H9 (cell line): ENCODE measurements at regions not wholly inside any gene's neighbourhood (a gene's known extent, or its start where the extent isn't known, plus 50 kb on each side); places are given as distances from the start of the nearest gene placed in this dataset.

Experiments
- DNase-seq: peaks from one replicate; pipeline ENCODE4 v3.0.0-alpha.2; 2017
- H2AFZ ChIP-seq: one replicate; pipeline ENCODE4 v1.6.1; 2013; ENCODE audit warnings: mild to moderate bottlenecking, low read length, control low read depth, moderate library complexity
- H2AK5ac ChIP-seq: 2 replicates; pipeline ENCODE4 v1.6.1; 2013; ENCODE audit warnings: low read length, control low read depth, mixed read lengths; ENCODE audit not compliant: insufficient read length
- H2BK120ac ChIP-seq: one replicate; pipeline ENCODE4 v1.6.1; 2013; ENCODE audit warnings: low read depth, mild to moderate bottlenecking, low read length, control low read depth, inconsistent platforms; ENCODE audit not compliant: poor library complexity, severe bottlenecking
- H2BK12ac ChIP-seq: 2 replicates; pipeline ENCODE4 v1.6.1; 2013; ENCODE audit warnings: low read length, control low read depth, mixed read lengths, low read depth; ENCODE audit not compliant: insufficient read length
- H2BK15ac ChIP-seq: 2 replicates; pipeline ENCODE4 v1.6.1; 2013; ENCODE audit warnings: low read depth, low read length, control low read depth
- H2BK20ac ChIP-seq: one replicate; pipeline ENCODE4 v1.6.1; 2013; ENCODE audit warnings: low read depth, mild to moderate bottlenecking, low read length, control low read depth, inconsistent platforms; ENCODE audit not compliant: poor library complexity, severe bottlenecking
- H2BK5ac ChIP-seq: 2 replicates; pipeline ENCODE4 v1.6.1; 2013; ENCODE audit warnings: low read length, control low read depth, mixed read lengths; ENCODE audit not compliant: insufficient read length
- H3K14ac ChIP-seq: 2 replicates; pipeline ENCODE4 v1.6.1; 2013; ENCODE audit warnings: low read length, control low read depth; ENCODE audit not compliant: insufficient read depth
- H3K18ac ChIP-seq: 2 replicates; pipeline ENCODE4 v1.6.1; 2013; ENCODE audit warnings: low read depth, mild to moderate bottlenecking, mixed read lengths, low read length, control low read depth; ENCODE audit not compliant: insufficient read length
- H3K23ac ChIP-seq: 2 replicates; pipeline ENCODE4 v1.6.1; 2013; ENCODE audit warnings: low read length, control low read depth, mixed read lengths, low read depth; ENCODE audit not compliant: insufficient read length
- H3K23me2 ChIP-seq: 2 replicates; pipeline ENCODE4 v1.6.1; 2013; ENCODE audit warnings: low read depth, mild to moderate bottlenecking, mixed read lengths, low read length, control low read depth; ENCODE audit not compliant: insufficient read length, poor library complexity, severe bottlenecking
- H3K27ac ChIP-seq: 2 replicates; pipeline ENCODE4 v1.5.1; 2013; ENCODE audit warnings: low read length, control low read depth, mixed read lengths, low read depth; ENCODE audit not compliant: insufficient read length
- H3K27me3 ChIP-seq: 2 replicates; pipeline ENCODE4 v1.6.1; 2013; ENCODE audit warnings: low read length, control low read depth, inconsistent platforms; ENCODE audit not compliant: insufficient read depth
- H3K4ac ChIP-seq: 2 replicates; pipeline ENCODE4 v1.6.1; 2013; ENCODE audit warnings: low read depth, mild to moderate bottlenecking, control low read depth, inconsistent platforms, low read length, moderate library complexity
- H3K4me1 ChIP-seq: 2 replicates; pipeline ENCODE4 v1.6.1; 2013; ENCODE audit warnings: low read length, control low read depth, inconsistent platforms; ENCODE audit not compliant: insufficient read depth
- H3K4me2 ChIP-seq: 2 replicates; pipeline ENCODE4 v1.6.1; 2013; ENCODE audit warnings: low read length, control low read depth, mixed read lengths; ENCODE audit not compliant: insufficient read length, insufficient read depth
- H3K56ac ChIP-seq: 2 replicates; pipeline ENCODE4 v1.6.1; 2013; ENCODE audit warnings: low read depth, mild to moderate bottlenecking, mixed read lengths, low read length, control low read depth; ENCODE audit not compliant: insufficient read length
- H3K79me1 ChIP-seq: 2 replicates; pipeline ENCODE4 v1.6.1; 2013; ENCODE audit warnings: low read depth, mild to moderate bottlenecking, moderate library complexity, low read length, control low read depth, inconsistent platforms; ENCODE audit not compliant: insufficient read depth, poor library complexity, severe bottlenecking
- H3K79me2 ChIP-seq: 2 replicates; pipeline ENCODE4 v1.6.1; 2013; ENCODE audit warnings: low read length, control low read depth, inconsistent platforms; ENCODE audit not compliant: insufficient read depth
- H3K9ac ChIP-seq: 2 replicates; pipeline ENCODE4 v1.6.1; 2013; ENCODE audit warnings: low read length, control low read depth, mixed read lengths; ENCODE audit not compliant: insufficient read length; ENCODE audit errors: extremely low read depth
- H3K9me3 ChIP-seq: one replicate; pipeline ENCODE4 v1.6.1; 2013; ENCODE audit warnings: low read depth, low read length, inconsistent platforms; ENCODE audit not compliant: control insufficient read depth
- H3T11ph ChIP-seq: one replicate; pipeline ENCODE4 v1.6.1; 2013; ENCODE audit warnings: mild to moderate bottlenecking, low read length, control low read depth, inconsistent platforms
- H4K20me1 ChIP-seq: one replicate; pipeline ENCODE4 v1.6.1; 2013; ENCODE audit not compliant: control insufficient read depth, insufficient read length, insufficient read depth
- H4K5ac ChIP-seq: 2 replicates; pipeline ENCODE4 v1.6.1; 2013; ENCODE audit warnings: low read depth, mild to moderate bottlenecking, mixed read lengths, low read length, control low read depth; ENCODE audit not compliant: insufficient read length
- H4K8ac ChIP-seq: replicated peaks from 2 replicates; pipeline ENCODE4 v1.6.1; 2013; ENCODE audit warnings: low read length, control low read depth, mixed read lengths, low read depth; ENCODE audit not compliant: insufficient read length
- H4K91ac ChIP-seq: 2 replicates; pipeline ENCODE4 v1.6.1; 2013; ENCODE audit warnings: low read depth, mild to moderate bottlenecking, moderate library complexity, mixed read lengths, low read length, control low read depth; ENCODE audit not compliant: insufficient read length
- H3K27ac Mint-ChIP-seq, 3 experiments: 2 replicates in 2 of 3; 3 replicates in 1 of 3; pipeline ENCODE4 v1.8.0; 2020 to 2021; ENCODE audit warnings: mixed read lengths in 3 of 3, mild to moderate bottlenecking in 1 of 3, moderate library complexity in 1 of 3
- H3K27me3 Mint-ChIP-seq: 2 replicates; pipeline ENCODE4 v1.8.0; 2021; ENCODE audit warnings: low read depth, mild to moderate bottlenecking, moderate library complexity, mixed read lengths
- H3K36me3 Mint-ChIP-seq, 3 experiments: 2 replicates in 2 of 3; 3 replicates in 1 of 3; pipeline ENCODE4 v1.8.0; 2020 to 2021; ENCODE audit warnings: low read depth in 3 of 3, mixed read lengths in 3 of 3; ENCODE audit not compliant: insufficient read depth in 1 of 3
- H3K4me1 Mint-ChIP-seq, 2 experiments: 2 replicates each; pipeline ENCODE4 v1.8.0; 2020; ENCODE audit warnings: mixed read lengths in 2 of 2
- H3K4me3 Mint-ChIP-seq, 2 experiments: 2 replicates in 1 of 2; 3 replicates in 1 of 2; pipeline ENCODE4 v1.8.0; 2020 to 2021; ENCODE audit warnings: mild to moderate bottlenecking in 2 of 2, mixed read lengths in 2 of 2, moderate library complexity in 1 of 2
- H3K9me3 Mint-ChIP-seq, 2 experiments: 2 replicates in 1 of 2; 3 replicates in 1 of 2; pipeline ENCODE4 v1.8.0; 2020; ENCODE audit warnings: mild to moderate bottlenecking in 2 of 2, mixed read lengths in 2 of 2, moderate library complexity in 1 of 2
- WGBS: extraction: QIAGEN DNeasy Blood & Tissue Kit; methylation state at CpG from one replicate; pipeline ENCODE4 v1.1.7; 2013; ENCODE audit warnings: missing lambda C conversion rate, low lambda C conversion rate, mixed read lengths; ENCODE audit not compliant: insufficient read length; ENCODE audit errors: extremely low coverage; 5-methylcytosine and 5-hydroxymethylcytosine counted together
- TF ChIP-seq, protein P1 (sequence below): fragments of 200-600 bp; sonication (generic); conservative IDR thresholded peaks from 3 replicates; pipeline ENCODE4 v1.8.0; 2021; ENCODE audit warnings: antibody characterized with exemption, mild to moderate bottlenecking

DNA sequence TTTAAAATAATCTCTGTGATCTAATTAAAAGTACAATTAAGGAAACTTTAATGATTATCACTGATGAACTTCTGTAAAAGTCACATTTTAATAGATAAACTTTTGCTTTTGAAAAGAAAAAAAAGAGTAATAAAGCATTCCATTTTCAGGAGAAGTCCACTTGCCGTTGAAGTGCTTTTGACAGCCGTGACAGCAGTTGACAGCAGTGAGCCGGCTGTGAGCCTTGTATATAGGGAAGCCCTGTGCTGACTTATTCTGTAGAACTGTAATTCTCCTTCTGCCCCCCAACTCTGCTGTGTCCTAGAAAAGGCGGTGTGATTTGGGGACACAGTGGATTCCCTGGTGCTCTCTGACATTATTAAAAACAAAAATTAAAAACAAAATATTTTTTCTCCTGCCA, 78.0 kb downstream of the POM121L12 start:
- no peak overlapping the region for H3K18ac ChIP-seq
- no peak overlapping the region for H2BK120ac ChIP-seq
- H3K4me1 ChIP-seq, result no peaks in the 10 kb centered on the region; the same call in 1 of the 2 replicates
- no peaks in the 10 kb centered on the region for H3K79me2 ChIP-seq
- TF ChIP-seq, protein P1, sequence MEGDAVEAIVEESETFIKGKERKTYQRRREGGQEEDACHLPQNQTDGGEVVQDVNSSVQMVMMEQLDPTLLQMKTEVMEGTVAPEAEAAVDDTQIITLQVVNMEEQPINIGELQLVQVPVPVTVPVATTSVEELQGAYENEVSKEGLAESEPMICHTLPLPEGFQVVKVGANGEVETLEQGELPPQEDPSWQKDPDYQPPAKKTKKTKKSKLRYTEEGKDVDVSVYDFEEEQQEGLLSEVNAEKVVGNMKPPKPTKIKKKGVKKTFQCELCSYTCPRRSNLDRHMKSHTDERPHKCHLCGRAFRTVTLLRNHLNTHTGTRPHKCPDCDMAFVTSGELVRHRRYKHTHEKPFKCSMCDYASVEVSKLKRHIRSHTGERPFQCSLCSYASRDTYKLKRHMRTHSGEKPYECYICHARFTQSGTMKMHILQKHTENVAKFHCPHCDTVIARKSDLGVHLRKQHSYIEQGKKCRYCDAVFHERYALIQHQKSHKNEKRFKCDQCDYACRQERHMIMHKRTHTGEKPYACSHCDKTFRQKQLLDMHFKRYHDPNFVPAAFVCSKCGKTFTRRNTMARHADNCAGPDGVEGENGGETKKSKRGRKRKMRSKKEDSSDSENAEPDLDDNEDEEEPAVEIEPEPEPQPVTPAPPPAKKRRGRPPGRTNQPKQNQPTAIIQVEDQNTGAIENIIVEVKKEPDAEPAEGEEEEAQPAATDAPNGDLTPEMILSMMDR, result no peak
- no peaks in the 10 kb centered on the region for H3K23me2 ChIP-seq
- no peak overlapping the region for H2BK5ac ChIP-seq
- H3K27me3 ChIP-seq, result no peaks in the 10 kb centered on the region
- H2AFZ ChIP-seq, result no peak overlapping the region
- H3K27ac ChIP-seq, result no peak overlapping the region
- H3K4me2 ChIP-seq, result no peak overlapping the region
- H2BK15ac ChIP-seq, result no peak overlapping the region
- no peak overlapping the region for H4K91ac ChIP-seq
- H3K14ac ChIP-seq, result no peak overlapping the region
- no peaks in the 10 kb centered on the region for H3K79me1 ChIP-seq
- no peak overlapping the region for H3K56ac ChIP-seq
- no peak overlapping the region for H3K4ac ChIP-seq
- no peak overlapping the region for H3T11ph ChIP-seq
- no peak overlapping the region for H2AK5ac ChIP-seq
- Mint-ChIP-seq H3K9me3 (no peaks in the 10 kb centered on the region), H3K36me3 (no peaks in the 10 kb centered on the region), H3K4me3 (no peak overlapping the region), H3K4me1 (peaks cover 16 to 18% of the 10 kb centered on the region in 2 experiments), H3K27me3 (no peaks in the 10 kb centered on the region), H3K27ac (no peak overlapping the region)
- H2BK20ac ChIP-seq, result no peak overlapping the region
- H4K20me1 ChIP-seq, result no peaks in the 10 kb centered on the region
- no CpG with 5 or more reads among the region's 4 CpGs for WGBS
- no peaks in the 10 kb centered on the region for H3K9me3 ChIP-seq
- no peak overlapping the region for H4K5ac ChIP-seq
- H3K23ac ChIP-seq, result no peak overlapping the region
- no peak for DNase-seq
- no peak overlapping the region for H3K9ac ChIP-seq
- no peak overlapping the region for H2BK12ac ChIP-seq
- no peak overlapping the region for H4K8ac ChIP-seq
